ENCODE measurements at regions not wholly inside any gene's neighbourhood (a gene's known extent, or its start where the extent isn't known, plus 50 kb on each side); places are given as distances from the start of the nearest gene placed in this dataset.

DNA sequence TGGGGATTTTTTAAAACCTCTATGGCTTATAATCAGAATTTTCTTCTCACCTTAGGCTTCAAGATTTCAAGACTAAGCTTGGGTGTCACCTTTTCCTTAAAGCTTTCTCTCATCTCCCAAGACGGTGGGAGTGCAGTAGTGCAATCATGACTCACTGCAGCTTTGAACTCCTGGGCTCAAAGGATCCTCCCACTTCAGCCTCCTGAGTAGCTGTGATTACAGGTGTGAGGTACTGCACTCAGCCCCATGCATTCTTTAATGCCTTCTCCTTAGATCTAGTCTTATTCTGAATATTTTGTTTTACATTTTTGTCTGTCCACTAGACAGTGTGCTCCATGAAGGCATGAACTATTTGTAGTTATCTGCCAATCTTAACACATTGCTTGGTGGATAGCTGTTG is 55.7 kb upstream of the FAT3 start:
- H3K4me3 ChIP-seq, result no peak overlapping the region
- ATAC-seq (ENCODE audit: insufficient number of reproducible peaks, low FRiP score, low read depth) (no peak), DNase-seq (ENCODE audit: low spot score) (no peak)
- no peaks in the 10 kb centered on the region for H3K4me1 ChIP-seq (ENCODE audit: control insufficient read depth in 1 of 2, low read depth in 2 of 2)
- H3K27ac ChIP-seq, result no peak overlapping the region
- H3K27me3 ChIP-seq (replicated peaks; ENCODE audit: insufficient read depth), result no peaks in the 10 kb centered on the region
- TF ChIP-seq, protein P1, sequence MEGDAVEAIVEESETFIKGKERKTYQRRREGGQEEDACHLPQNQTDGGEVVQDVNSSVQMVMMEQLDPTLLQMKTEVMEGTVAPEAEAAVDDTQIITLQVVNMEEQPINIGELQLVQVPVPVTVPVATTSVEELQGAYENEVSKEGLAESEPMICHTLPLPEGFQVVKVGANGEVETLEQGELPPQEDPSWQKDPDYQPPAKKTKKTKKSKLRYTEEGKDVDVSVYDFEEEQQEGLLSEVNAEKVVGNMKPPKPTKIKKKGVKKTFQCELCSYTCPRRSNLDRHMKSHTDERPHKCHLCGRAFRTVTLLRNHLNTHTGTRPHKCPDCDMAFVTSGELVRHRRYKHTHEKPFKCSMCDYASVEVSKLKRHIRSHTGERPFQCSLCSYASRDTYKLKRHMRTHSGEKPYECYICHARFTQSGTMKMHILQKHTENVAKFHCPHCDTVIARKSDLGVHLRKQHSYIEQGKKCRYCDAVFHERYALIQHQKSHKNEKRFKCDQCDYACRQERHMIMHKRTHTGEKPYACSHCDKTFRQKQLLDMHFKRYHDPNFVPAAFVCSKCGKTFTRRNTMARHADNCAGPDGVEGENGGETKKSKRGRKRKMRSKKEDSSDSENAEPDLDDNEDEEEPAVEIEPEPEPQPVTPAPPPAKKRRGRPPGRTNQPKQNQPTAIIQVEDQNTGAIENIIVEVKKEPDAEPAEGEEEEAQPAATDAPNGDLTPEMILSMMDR (IDR thresholded peaks at IDR 0.05), result no peak
- no peaks in the 10 kb centered on the region for H3K9me3 ChIP-seq
- H3K36me3 ChIP-seq, result no peaks in the 10 kb centered on the region

DNA sequence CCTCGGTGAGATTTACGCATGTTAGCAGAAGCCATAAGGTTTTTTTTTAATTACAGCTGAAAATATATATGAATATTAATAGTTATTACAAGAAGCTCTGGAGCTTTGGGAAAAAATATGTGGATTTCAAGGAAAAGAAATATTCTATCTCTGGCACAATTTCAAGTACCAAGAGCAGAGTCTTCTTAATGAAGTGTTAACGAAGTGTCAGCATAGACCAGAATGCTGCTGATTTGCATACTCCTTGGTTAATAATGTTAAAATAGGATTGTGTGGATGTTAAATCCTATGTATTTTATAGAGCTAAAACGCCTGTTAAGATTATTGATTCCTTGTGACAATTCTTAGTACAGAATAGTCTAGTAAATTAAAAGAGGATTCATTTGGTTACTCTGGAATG is 57.0 kb upstream of the FAT3 start:
- DNase-seq (ENCODE audit: low spot score) (no peak), ATAC-seq (ENCODE audit: insufficient number of reproducible peaks, low FRiP score, low read depth) (no peak)
- Histone ChIP-seq H3K9me3 (no peaks in the 10 kb centered on the region), H3K36me3 (no peaks in the 10 kb centered on the region), H3K4me3 (no peak overlapping the region), H3K27me3 (replicated peaks; ENCODE audit: insufficient read depth) (no peaks in the 10 kb centered on the region), H3K4me1 (ENCODE audit: control insufficient read depth in 1 of 2, low read depth in 2 of 2) (no peaks in the 10 kb centered on the region), H3K27ac (no peak overlapping the region)
- TF ChIP-seq, protein P1 (IDR thresholded peaks at IDR 0.05), result no peak

DNA sequence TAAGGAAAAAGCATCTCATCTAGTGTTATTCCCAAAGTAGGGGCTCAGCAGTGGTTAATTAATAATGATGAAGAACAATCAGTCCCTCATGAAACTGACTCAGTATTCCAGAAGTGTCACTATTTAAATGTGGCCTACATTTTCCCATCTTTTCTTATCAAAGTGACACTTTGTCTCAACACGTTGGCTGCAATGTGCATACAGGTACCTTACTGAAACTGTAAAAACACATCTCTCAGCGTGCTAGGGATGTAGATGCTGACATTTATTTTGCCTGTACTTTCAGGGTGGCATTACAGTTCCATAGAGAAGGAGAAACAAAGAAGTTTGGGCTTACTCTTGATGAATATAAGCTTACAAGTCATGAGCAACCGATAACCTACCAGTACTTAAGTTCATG is 58.3 kb upstream of the FAT3 start:
- TF ChIP-seq, protein P1 (IDR thresholded peaks at IDR 0.05), result no peak
- Histone ChIP-seq H3K36me3 (no peaks in the 10 kb centered on the region), H3K4me1 (ENCODE audit: control insufficient read depth in 1 of 2, low read depth in 2 of 2) (no peaks in the 10 kb centered on the region), H3K4me3 (no peak overlapping the region), H3K9me3 (no peaks in the 10 kb centered on the region), H3K27me3 (replicated peaks; ENCODE audit: insufficient read depth) (no peaks in the 10 kb centered on the region), H3K27ac (no peak overlapping the region)
- ATAC-seq (ENCODE audit: insufficient number of reproducible peaks, low FRiP score, low read depth), result no peak
- DNase-seq (ENCODE audit: low spot score), result no peak

DNA sequence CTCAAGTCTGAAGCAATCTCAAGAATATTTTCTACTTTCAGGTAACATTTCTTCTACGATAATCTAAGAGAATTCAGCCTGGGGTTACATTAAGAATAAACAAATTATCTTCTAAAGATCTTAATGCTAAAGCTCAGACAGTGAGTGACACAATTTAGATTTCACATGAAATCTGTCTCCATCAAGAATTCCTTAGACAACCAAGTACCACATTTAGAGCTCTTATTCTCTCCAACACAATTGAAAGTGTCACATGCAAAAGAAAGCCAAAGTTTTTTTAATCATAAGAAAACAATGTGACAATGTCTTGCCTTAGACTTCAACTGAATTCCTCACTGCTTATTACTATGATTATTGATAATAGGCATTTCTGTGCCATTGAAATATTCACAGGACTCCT is 60.7 kb upstream of the FAT3 start:
- no peak overlapping the region for H3K4me3 ChIP-seq
- DNase-seq (ENCODE audit: low spot score) (no peak), ATAC-seq (ENCODE audit: insufficient number of reproducible peaks, low FRiP score, low read depth) (no peak)
- TF ChIP-seq, protein P1 (IDR thresholded peaks at IDR 0.05), result no peak
- H3K9me3 ChIP-seq, result no peaks in the 10 kb centered on the region
- no peaks in the 10 kb centered on the region for H3K4me1 ChIP-seq (ENCODE audit: control insufficient read depth in 1 of 2, low read depth in 2 of 2)
- no peaks in the 10 kb centered on the region for H3K36me3 ChIP-seq
- H3K27me3 ChIP-seq (replicated peaks; ENCODE audit: insufficient read depth), result no peaks in the 10 kb centered on the region
- H3K27ac ChIP-seq, result no peak overlapping the region

DNA sequence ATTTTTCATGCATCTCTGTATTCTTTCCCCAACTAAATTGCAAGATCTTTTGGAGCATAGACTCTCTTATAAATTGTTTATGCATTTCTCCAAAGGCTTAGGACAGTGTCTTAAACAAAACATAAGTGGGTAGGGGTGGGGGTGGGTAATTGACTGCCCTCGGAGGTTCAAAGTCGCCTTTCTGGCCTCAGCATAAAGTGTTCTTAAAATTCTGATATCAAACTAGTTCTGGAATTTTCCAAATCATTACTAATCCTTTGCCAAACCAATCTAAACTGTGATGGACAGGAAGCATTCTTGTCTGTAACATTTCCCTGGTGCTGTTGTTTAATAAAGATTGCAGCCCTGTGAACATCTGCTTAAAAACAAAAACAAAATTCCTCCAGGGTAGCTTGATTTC is 61.8 kb upstream of the FAT3 start:
- H3K27ac ChIP-seq, result no peak overlapping the region
- no peaks in the 10 kb centered on the region for H3K9me3 ChIP-seq
- H3K4me3 ChIP-seq, result no peak overlapping the region
- H3K4me1 ChIP-seq (ENCODE audit: control insufficient read depth in 1 of 2, low read depth in 2 of 2), result no peaks in the 10 kb centered on the region
- no peaks in the 10 kb centered on the region for H3K36me3 ChIP-seq
- no peaks in the 10 kb centered on the region for H3K27me3 ChIP-seq (replicated peaks; ENCODE audit: insufficient read depth)
- ATAC-seq (ENCODE audit: insufficient number of reproducible peaks, low FRiP score, low read depth) (no peak), DNase-seq (ENCODE audit: low spot score) (no peak)
- TF ChIP-seq, protein P1 (IDR thresholded peaks at IDR 0.05), result no peak
